Renal pelvis (tissue), 1 donor: ENCODE measurements at regions not wholly inside any gene's neighbourhood (a gene's known extent, or its start where the extent isn't known, plus 50 kb on each side); places are given as distances from the start of the nearest gene placed in this dataset.

ENCODE experiments used
- DNase-seq: peaks from one replicate; pipeline ENCODE4 v3.0.0-alpha.2; 2013

GRCh38 chr22:27170491-27170890 lies 513.1 kb downstream of the MIAT start:
- no peak for DNase-seq

GRCh38 chr22:27171212-27171611 lies 513.8 kb downstream of the MIAT start:
- no peak for DNase-seq

GRCh38 chr22:27173530-27173929 lies 516.1 kb downstream of the MIAT start:
- no peak for DNase-seq

- peak; percentile 11 for DNase-seq
These were observed 517.8 kb downstream of the MIAT start for GRCh38 chr22:27175021-27175838.

GRCh38 chr22:27175974-27176373 lies 518.6 kb downstream of the MIAT start:
- DNase-seq: no peak

GRCh38 chr22:27179161-27179560 lies 521.8 kb downstream of the MIAT start:
- no peak for DNase-seq

GRCh38 chr22:27181537-27181936 lies 524.1 kb downstream of the MIAT start:
- no peak for DNase-seq

GRCh38 chr22:27183474-27183873 lies 526.1 kb downstream of the MIAT start:
- no peak for DNase-seq

GRCh38 chr22:27185099-27185709 lies 527.8 kb downstream of the MIAT start:
- no peak for DNase-seq

GRCh38 chr22:27185760-27186302 lies 528.4 kb downstream of the MIAT start:
- DNase-seq: no peak

- no peak for DNase-seq
These were observed 529.3 kb downstream of the MIAT start for GRCh38 chr22:27186643-27187042.

- no peak for DNase-seq
These were observed 534.9 kb downstream of the MIAT start for GRCh38 chr22:27192135-27192829.

- DNase-seq: no peak
These were observed 535.8 kb downstream of the MIAT start for GRCh38 chr22:27193215-27193614.

GRCh38 chr22:27193636-27194035 lies 536.2 kb downstream of the MIAT start:
- no peak for DNase-seq

- no peak for DNase-seq
These were observed 536.8 kb downstream of the MIAT start for GRCh38 chr22:27194096-27194748.

GRCh38 chr22:27195094-27195493 lies 537.7 kb downstream of the MIAT start:
- no peak for DNase-seq

GRCh38 chr22:27195494-27195893 lies 538.1 kb downstream of the MIAT start:
- DNase-seq: no peak

- no peak for DNase-seq
These were observed 539.2 kb downstream of the MIAT start for GRCh38 chr22:27196606-27197005.

- DNase-seq: no peak
These were observed 539.7 kb downstream of the MIAT start for GRCh38 chr22:27197052-27197451.

- DNase-seq: no peak
These were observed 540.2 kb downstream of the MIAT start for GRCh38 chr22:27197618-27198017.

GRCh38 chr22:27198518-27199035 lies 541.2 kb downstream of the MIAT start:
- no peak for DNase-seq

- DNase-seq: no peak
These were observed 542.0 kb downstream of the MIAT start for GRCh38 chr22:27199354-27199753.
